CD14-positive monocyte (primary cell): ENCODE measurements at regions not wholly inside any gene's neighbourhood (a gene's known extent, or its start where the extent isn't known, plus 50 kb on each side); places are given as distances from the start of the nearest gene placed in this dataset.

Source experiments
- DNase-seq, 3 donors: peaks; one replicate each; pipeline ENCODE4 v3.0.0-alpha.2; 2011 to 2022
- H2AFZ ChIP-seq: 2 replicates; pipeline ENCODE4 v1.6.0; 2012; ENCODE audit warnings: mild to moderate bottlenecking, low read depth, low read length, inconsistent platforms; ENCODE audit not compliant: insufficient read depth, poor library complexity, severe bottlenecking
- H3K27ac ChIP-seq, 2 donors: 1 replicate in 1 of 2; 2 replicates in 1 of 2; pipeline ENCODE4 v1.5.1; 2012 to 2013; ENCODE audit warnings: low read length in 2 of 2, control low read depth in 1 of 2, inconsistent platforms in 1 of 2, low read depth in 1 of 2, mild to moderate bottlenecking in 1 of 2
- H3K27me3 ChIP-seq, 2 donors: one replicate each; pipeline versions ENCODE4 v1.6.0 to v1.6.1; 2011 to 2013; ENCODE audit warnings: low read length in 2 of 2; ENCODE audit not compliant: control insufficient read depth in 2 of 2, insufficient read depth in 2 of 2
- H3K36me3 ChIP-seq, 2 donors: replicated peaks in 1 of 2; 1 replicate in 1 of 2; 2 replicates in 1 of 2; pipeline versions ENCODE4 v1.5.1 to v1.6.1; 2012 to 2013; ENCODE audit warnings: low read length in 2 of 2, control low read depth in 1 of 2, inconsistent platforms in 1 of 2, mild to moderate bottlenecking in 1 of 2; ENCODE audit not compliant: insufficient read depth in 2 of 2, control insufficient read depth in 1 of 2
- H3K4me1 ChIP-seq, 2 donors: 1 replicate in 1 of 2; 2 replicates in 1 of 2; pipeline versions ENCODE4 v1.5.1 to v1.6.1; 2012 to 2013; ENCODE audit warnings: low read length in 2 of 2, control low read depth in 1 of 2, inconsistent platforms in 1 of 2, mild to moderate bottlenecking in 1 of 2, moderate library complexity in 1 of 2; ENCODE audit not compliant: insufficient read depth in 2 of 2, control insufficient read depth in 1 of 2
- H3K4me2 ChIP-seq: replicated peaks from 2 replicates; pipeline ENCODE3; 2012; ENCODE audit warnings: low read length, moderate library complexity, mild to moderate bottlenecking; ENCODE audit not compliant: poor library complexity, severe bottlenecking; ENCODE audit errors: extremely low read depth
- H3K4me3 ChIP-seq, 3 experiments: fragments of 200-600 bp in 1 of 3; sonication (generic) in 1 of 3; replicated peaks in 1 of 3; 1 replicate in 2 of 3; 2 replicates in 1 of 3; pipeline ENCODE4 v1.5.1; 2011 to 2013; ENCODE audit warnings: low read length in 3 of 3, mild to moderate bottlenecking in 3 of 3, control low read depth in 2 of 3, low read depth in 2 of 3, inconsistent platforms in 1 of 3, moderate library complexity in 1 of 3
- H3K79me2 ChIP-seq: 2 replicates; pipeline ENCODE4 v1.6.0; 2012; ENCODE audit warnings: mild to moderate bottlenecking, control low read depth, inconsistent platforms, low read length, moderate library complexity; ENCODE audit not compliant: insufficient read depth
- H3K9ac ChIP-seq: 2 replicates; pipeline ENCODE4 v1.6.0; 2017; ENCODE audit warnings: low read length, mild to moderate bottlenecking; ENCODE audit not compliant: insufficient read depth, poor library complexity, severe bottlenecking
- H3K9me3 ChIP-seq, 2 donors: replicated peaks in 1 of 2; 1 replicate in 1 of 2; 2 replicates in 1 of 2; pipeline versions ENCODE4 v1.5.1 to v1.6.1; 2012 to 2013; ENCODE audit warnings: low read length in 2 of 2, control low read depth in 1 of 2; ENCODE audit not compliant: control insufficient read depth in 1 of 2, insufficient read depth in 1 of 2
- H4K20me1 ChIP-seq: 2 replicates; pipeline ENCODE4 v1.6.0; 2012; ENCODE audit warnings: mild to moderate bottlenecking, low read length, control low read depth, moderate library complexity; ENCODE audit not compliant: insufficient read depth
- H3K27ac Mint-ChIP-seq, 7 donors: one replicate each; pipeline ENCODE4 v1.8.0; 2020; ENCODE audit warnings: mild to moderate bottlenecking in 7 of 7, mixed read lengths in 7 of 7, moderate library complexity in 6 of 7, inconsistent platforms in 2 of 7
- H3K27me3 Mint-ChIP-seq, 3 donors: one replicate each; pipeline ENCODE4 v1.8.0; 2021 to 2022; ENCODE audit warnings: low read depth in 3 of 3, mild to moderate bottlenecking in 3 of 3, mixed read lengths in 3 of 3, moderate library complexity in 3 of 3, inconsistent platforms in 1 of 3
- H3K36me3 Mint-ChIP-seq, 2 donors: one replicate each; pipeline ENCODE4 v1.8.0; 2020; ENCODE audit warnings: mixed read lengths in 2 of 2, inconsistent platforms in 1 of 2, mild to moderate bottlenecking in 1 of 2
- H3K4me1 Mint-ChIP-seq: one replicate; pipeline ENCODE4 v1.8.0; 2020; ENCODE audit warnings: mild to moderate bottlenecking, mixed read lengths
- H3K4me3 Mint-ChIP-seq, 2 donors: one replicate each; pipeline ENCODE4 v1.8.0; 2020; ENCODE audit warnings: mild to moderate bottlenecking in 2 of 2, mixed read lengths in 2 of 2, moderate library complexity in 1 of 2
- H3K9me3 Mint-ChIP-seq, 7 donors: one replicate each; pipeline ENCODE4 v1.8.0; 2020 to 2022; ENCODE audit warnings: mixed read lengths in 7 of 7, mild to moderate bottlenecking in 6 of 7, moderate library complexity in 6 of 7, inconsistent platforms in 2 of 7
- WGBS: methylation state at CpG from one replicate; pipeline ENCODE4 v1.1.5; 2013; ENCODE audit warnings: missing lambda C conversion rate; ENCODE audit not compliant: insufficient coverage; 5-methylcytosine and 5-hydroxymethylcytosine counted together
- intact Hi-C, 2 donors: fragments of 100-400 bp; cut with micrococcal nuclease; formaldehyde crosslinking; loops; one replicate each; pipeline versions ENCODE4 v1.15.0 to v1.15.1; 2023
- TF ChIP-seq, protein P1 (sequence below): fragments of 200-600 bp; IDR thresholded peaks from one replicate; pipeline ENCODE4 v1.8.0; 2022; ENCODE audit warnings: antibody characterized with exemption, mild to moderate bottlenecking

DNA sequence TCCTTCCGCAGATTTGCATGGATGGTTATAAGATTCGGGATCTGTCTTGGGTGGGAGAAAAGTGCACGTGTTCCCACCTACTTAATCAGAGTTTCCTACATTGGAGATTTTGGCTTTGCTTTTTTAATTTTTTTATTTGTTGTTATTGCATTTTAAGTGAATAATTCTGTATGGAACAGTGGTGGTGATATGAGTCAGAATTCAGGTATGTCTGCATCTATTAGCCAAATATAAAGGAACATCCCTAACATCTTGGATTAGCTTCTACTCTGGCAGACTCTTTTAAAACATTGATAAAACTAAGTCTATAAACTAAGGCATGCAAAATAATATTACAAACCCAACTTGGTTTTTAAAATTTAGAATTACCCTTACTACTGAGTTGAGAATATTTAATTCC, 659.8 kb upstream of the EPHA5 start:
- TF ChIP-seq, protein P1, sequence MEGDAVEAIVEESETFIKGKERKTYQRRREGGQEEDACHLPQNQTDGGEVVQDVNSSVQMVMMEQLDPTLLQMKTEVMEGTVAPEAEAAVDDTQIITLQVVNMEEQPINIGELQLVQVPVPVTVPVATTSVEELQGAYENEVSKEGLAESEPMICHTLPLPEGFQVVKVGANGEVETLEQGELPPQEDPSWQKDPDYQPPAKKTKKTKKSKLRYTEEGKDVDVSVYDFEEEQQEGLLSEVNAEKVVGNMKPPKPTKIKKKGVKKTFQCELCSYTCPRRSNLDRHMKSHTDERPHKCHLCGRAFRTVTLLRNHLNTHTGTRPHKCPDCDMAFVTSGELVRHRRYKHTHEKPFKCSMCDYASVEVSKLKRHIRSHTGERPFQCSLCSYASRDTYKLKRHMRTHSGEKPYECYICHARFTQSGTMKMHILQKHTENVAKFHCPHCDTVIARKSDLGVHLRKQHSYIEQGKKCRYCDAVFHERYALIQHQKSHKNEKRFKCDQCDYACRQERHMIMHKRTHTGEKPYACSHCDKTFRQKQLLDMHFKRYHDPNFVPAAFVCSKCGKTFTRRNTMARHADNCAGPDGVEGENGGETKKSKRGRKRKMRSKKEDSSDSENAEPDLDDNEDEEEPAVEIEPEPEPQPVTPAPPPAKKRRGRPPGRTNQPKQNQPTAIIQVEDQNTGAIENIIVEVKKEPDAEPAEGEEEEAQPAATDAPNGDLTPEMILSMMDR: no peak
- WGBS: no CpG with 5 or more reads among the region's 3 CpGs
- Histone ChIP-seq H3K9me3 (no peaks in the 10 kb centered on the region), H3K36me3 (no peaks in the 10 kb centered on the region), H3K9ac (no peak overlapping the region), H3K27ac (no peak overlapping the region), H4K20me1 (no peaks in the 10 kb centered on the region), H3K4me3 (no peak overlapping the region), H3K4me1 (no peaks in the 10 kb centered on the region), H2AFZ (no peak overlapping the region), H3K79me2 (no peaks in the 10 kb centered on the region), H3K4me2 (no peak overlapping the region), H3K27me3 (no peaks in the 10 kb centered on the region)
- no peak for DNase-seq
- intact Hi-C loops: no loop called here
- Mint-ChIP-seq H3K36me3 (no peaks in the 10 kb centered on the region), H3K27me3 (no peaks in the 10 kb centered on the region), H3K9me3 (no peaks in the 10 kb centered on the region), H3K4me3 (no peak overlapping the region), H3K27ac (no peak overlapping the region), H3K4me1 (no peaks in the 10 kb centered on the region)

DNA sequence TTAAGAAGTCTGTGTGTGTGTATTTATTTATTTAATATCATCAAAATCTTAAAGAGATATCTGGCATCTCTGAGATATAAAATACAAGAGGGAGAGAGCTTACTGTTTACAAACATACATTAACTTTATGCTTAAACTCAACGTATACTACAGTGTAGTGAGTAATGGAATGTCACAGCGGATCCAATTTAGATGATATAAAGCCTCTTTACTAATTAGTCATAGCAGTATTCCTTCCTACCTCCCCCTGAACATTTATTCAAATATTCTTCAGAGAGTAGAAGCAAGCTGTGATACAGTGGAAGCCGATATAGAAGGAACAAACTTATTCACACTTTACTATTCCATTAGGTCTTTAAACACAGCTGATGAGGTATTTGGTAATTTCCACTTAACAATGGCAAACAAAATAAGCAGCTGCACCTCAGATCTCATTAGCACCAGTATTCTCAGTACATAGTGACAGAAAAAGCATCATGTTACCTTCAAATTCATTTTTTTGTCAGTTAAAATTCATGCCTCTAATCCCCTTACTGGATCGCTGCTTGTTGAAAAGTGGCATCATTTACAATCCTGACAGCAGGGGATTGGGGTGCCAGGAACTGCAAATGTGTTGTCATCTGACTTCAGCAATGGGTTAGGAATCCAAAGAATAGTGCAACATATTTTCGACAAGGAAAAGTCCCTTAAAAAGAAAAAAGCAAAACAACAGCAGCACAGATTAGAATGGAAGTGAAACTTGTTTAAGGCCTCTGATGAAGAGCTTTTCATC, 658.7 kb upstream of the EPHA5 start:
- TF ChIP-seq, protein P1: no peak
- Mint-ChIP-seq H3K27ac (no peak overlapping the region), H3K9me3 (no peaks in the 10 kb centered on the region), H3K4me3 (no peak overlapping the region), H3K27me3 (no peaks in the 10 kb centered on the region), H3K4me1 (no peaks in the 10 kb centered on the region), H3K36me3 (no peaks in the 10 kb centered on the region)
- Histone ChIP-seq H3K79me2 (no peaks in the 10 kb centered on the region), H3K4me3 (no peak overlapping the region), H3K9me3 (no peaks in the 10 kb centered on the region), H3K4me1 (no peaks in the 10 kb centered on the region), H3K27ac (no peak overlapping the region), H3K27me3 (no peaks in the 10 kb centered on the region), H4K20me1 (no peaks in the 10 kb centered on the region), H3K4me2 (no peak overlapping the region), H3K9ac (no peak overlapping the region), H2AFZ (no peak overlapping the region), H3K36me3 (no peaks in the 10 kb centered on the region)
- intact Hi-C loops: no loop called here
- no CpG with 5 or more reads among the region's 5 CpGs for WGBS
- no peak for DNase-seq
